ENCODE measurements at regions not wholly inside any gene's neighbourhood (a gene's known extent, or its start where the extent isn't known, plus 50 kb on each side); places are given as distances from the start of the nearest gene placed in this dataset.

DNA sequence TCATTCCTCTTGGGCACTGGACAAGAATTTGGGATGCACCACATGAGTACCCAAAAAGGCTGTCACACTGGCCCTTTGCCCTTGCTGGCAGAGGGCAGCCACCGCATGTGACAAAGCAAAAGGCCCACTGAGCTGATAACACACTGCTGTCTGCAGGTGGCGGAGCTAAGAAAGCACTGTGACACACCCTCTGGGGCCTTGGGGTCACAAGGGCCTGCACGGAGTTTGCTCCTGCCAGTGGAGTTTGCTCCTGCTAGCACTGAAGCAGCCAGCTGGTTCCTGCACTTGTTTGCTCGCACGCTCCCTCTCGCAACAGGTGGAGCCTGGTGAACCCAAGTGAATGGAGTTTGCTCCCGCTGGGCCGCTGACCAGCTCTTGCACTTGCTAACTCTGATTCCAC, 132.6 kb downstream of the LCA5 start (continued):
- TF ChIP-seq ZEB1 (IDR thresholded peaks at IDR 0.05; ENCODE audit: insufficient replicate concordance, low read depth) (peak; percentile 49), SOX6 (IDR thresholded peaks at IDR 0.05) (no peak), SOX6 (CRISPR knock-in tag; IDR thresholded peaks at IDR 0.05) (peak; percentile 75), ZNF747 (CRISPR knock-in tag; IDR thresholded peaks at IDR 0.05; ENCODE audit: borderline replicate concordance) (no peak), PAXIP1 (CRISPR knock-in tag; conservative IDR thresholded peaks at IDR 0.05) (peak; percentile 74), TFAP4 (IDR thresholded peaks at IDR 0.05; ENCODE audit: borderline replicate concordance, low read depth) (peak; percentile 96), KDM1A (CRISPR knock-in tag; IDR thresholded peaks at IDR 0.05) (no peak), ZNF768 (CRISPR knock-in tag; IDR thresholded peaks at IDR 0.05) (peak; percentile 44; the same call in 1 of the 2 replicates), ZBTB20 (CRISPR knock-in tag; IDR thresholded peaks at IDR 0.05; ENCODE audit: borderline replicate concordance, low read depth) (no peak), ZNF501 (CRISPR knock-in tag; IDR thresholded peaks at IDR 0.05) (peak; percentile 25; the same call in 1 of the 2 replicates), PTBP1 (IDR thresholded peaks at IDR 0.05; ENCODE audit: low read depth, low read length, poor library complexity, severe bottlenecking) (no peak), NCOA1 (CRISPR knock-in tag; IDR thresholded peaks at IDR 0.05) (peak; percentile 66; the same call in 1 of the 2 replicates), STAG1 (CRISPR knock-in tag; IDR thresholded peaks at IDR 0.05) (peak; percentile 26; the same call in 1 of the 2 replicates), NR2F2 (IDR thresholded peaks at IDR 0.05; ENCODE audit: borderline replicate concordance, low read depth) (peak; percentile 55; the same call in 1 of the 2 replicates), ZZZ3 (CRISPR knock-in tag; IDR thresholded peaks at IDR 0.05; ENCODE audit: borderline replicate concordance) (no peak)
- TF ChIP-seq, protein P1, sequence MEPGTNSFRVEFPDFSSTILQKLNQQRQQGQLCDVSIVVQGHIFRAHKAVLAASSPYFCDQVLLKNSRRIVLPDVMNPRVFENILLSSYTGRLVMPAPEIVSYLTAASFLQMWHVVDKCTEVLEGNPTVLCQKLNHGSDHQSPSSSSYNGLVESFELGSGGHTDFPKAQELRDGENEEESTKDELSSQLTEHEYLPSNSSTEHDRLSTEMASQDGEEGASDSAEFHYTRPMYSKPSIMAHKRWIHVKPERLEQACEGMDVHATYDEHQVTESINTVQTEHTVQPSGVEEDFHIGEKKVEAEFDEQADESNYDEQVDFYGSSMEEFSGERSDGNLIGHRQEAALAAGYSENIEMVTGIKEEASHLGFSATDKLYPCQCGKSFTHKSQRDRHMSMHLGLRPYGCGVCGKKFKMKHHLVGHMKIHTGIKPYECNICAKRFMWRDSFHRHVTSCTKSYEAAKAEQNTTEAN (CRISPR knock-in tag; conservative IDR thresholded peaks at IDR 0.05), result peak; percentile 99
- TF ChIP-seq, protein P2, sequence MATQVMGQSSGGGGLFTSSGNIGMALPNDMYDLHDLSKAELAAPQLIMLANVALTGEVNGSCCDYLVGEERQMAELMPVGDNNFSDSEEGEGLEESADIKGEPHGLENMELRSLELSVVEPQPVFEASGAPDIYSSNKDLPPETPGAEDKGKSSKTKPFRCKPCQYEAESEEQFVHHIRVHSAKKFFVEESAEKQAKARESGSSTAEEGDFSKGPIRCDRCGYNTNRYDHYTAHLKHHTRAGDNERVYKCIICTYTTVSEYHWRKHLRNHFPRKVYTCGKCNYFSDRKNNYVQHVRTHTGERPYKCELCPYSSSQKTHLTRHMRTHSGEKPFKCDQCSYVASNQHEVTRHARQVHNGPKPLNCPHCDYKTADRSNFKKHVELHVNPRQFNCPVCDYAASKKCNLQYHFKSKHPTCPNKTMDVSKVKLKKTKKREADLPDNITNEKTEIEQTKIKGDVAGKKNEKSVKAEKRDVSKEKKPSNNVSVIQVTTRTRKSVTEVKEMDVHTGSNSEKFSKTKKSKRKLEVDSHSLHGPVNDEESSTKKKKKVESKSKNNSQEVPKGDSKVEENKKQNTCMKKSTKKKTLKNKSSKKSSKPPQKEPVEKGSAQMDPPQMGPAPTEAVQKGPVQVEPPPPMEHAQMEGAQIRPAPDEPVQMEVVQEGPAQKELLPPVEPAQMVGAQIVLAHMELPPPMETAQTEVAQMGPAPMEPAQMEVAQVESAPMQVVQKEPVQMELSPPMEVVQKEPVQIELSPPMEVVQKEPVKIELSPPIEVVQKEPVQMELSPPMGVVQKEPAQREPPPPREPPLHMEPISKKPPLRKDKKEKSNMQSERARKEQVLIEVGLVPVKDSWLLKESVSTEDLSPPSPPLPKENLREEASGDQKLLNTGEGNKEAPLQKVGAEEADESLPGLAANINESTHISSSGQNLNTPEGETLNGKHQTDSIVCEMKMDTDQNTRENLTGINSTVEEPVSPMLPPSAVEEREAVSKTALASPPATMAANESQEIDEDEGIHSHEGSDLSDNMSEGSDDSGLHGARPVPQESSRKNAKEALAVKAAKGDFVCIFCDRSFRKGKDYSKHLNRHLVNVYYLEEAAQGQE (IDR thresholded peaks at IDR 0.05; ENCODE audit: borderline replicate concordance in 1 of 2, low read depth in 1 of 2, low read length in 2 of 2), result peak in 1 of 2 experiments; percentile 75; a peak in 2 of 4 replicates

All from HepG2 (cell line).